H9 (cell line): ENCODE measurements at regions not wholly inside any gene's neighbourhood (a gene's known extent, or its start where the extent isn't known, plus 50 kb on each side); places are given as distances from the start of the nearest gene placed in this dataset.
A peak's percentile ranks its signal among the peaks of the same experiment; 100 is the strongest.

ENCODE experiments used
- DNase-seq: peaks from one replicate; pipeline ENCODE4 v3.0.0-alpha.2; 2017
- H2AFZ ChIP-seq: one replicate; pipeline ENCODE4 v1.6.1; 2013; ENCODE audit warnings: mild to moderate bottlenecking, low read length, control low read depth, moderate library complexity
- H2AK5ac ChIP-seq: 2 replicates; pipeline ENCODE4 v1.6.1; 2013; ENCODE audit warnings: low read length, control low read depth, mixed read lengths; ENCODE audit not compliant: insufficient read length
- H2BK120ac ChIP-seq: one replicate; pipeline ENCODE4 v1.6.1; 2013; ENCODE audit warnings: low read depth, mild to moderate bottlenecking, low read length, control low read depth, inconsistent platforms; ENCODE audit not compliant: poor library complexity, severe bottlenecking
- H2BK12ac ChIP-seq: 2 replicates; pipeline ENCODE4 v1.6.1; 2013; ENCODE audit warnings: low read length, control low read depth, mixed read lengths, low read depth; ENCODE audit not compliant: insufficient read length
- H2BK15ac ChIP-seq: 2 replicates; pipeline ENCODE4 v1.6.1; 2013; ENCODE audit warnings: low read depth, low read length, control low read depth
- H2BK20ac ChIP-seq: one replicate; pipeline ENCODE4 v1.6.1; 2013; ENCODE audit warnings: low read depth, mild to moderate bottlenecking, low read length, control low read depth, inconsistent platforms; ENCODE audit not compliant: poor library complexity, severe bottlenecking
- H2BK5ac ChIP-seq: 2 replicates; pipeline ENCODE4 v1.6.1; 2013; ENCODE audit warnings: low read length, control low read depth, mixed read lengths; ENCODE audit not compliant: insufficient read length
- H3K14ac ChIP-seq: 2 replicates; pipeline ENCODE4 v1.6.1; 2013; ENCODE audit warnings: low read length, control low read depth; ENCODE audit not compliant: insufficient read depth
- H3K18ac ChIP-seq: 2 replicates; pipeline ENCODE4 v1.6.1; 2013; ENCODE audit warnings: low read depth, mild to moderate bottlenecking, mixed read lengths, low read length, control low read depth; ENCODE audit not compliant: insufficient read length
- H3K23ac ChIP-seq: 2 replicates; pipeline ENCODE4 v1.6.1; 2013; ENCODE audit warnings: low read length, control low read depth, mixed read lengths, low read depth; ENCODE audit not compliant: insufficient read length
- H3K23me2 ChIP-seq: 2 replicates; pipeline ENCODE4 v1.6.1; 2013; ENCODE audit warnings: low read depth, mild to moderate bottlenecking, mixed read lengths, low read length, control low read depth; ENCODE audit not compliant: insufficient read length, poor library complexity, severe bottlenecking
- H3K27ac ChIP-seq: 2 replicates; pipeline ENCODE4 v1.5.1; 2013; ENCODE audit warnings: low read length, control low read depth, mixed read lengths, low read depth; ENCODE audit not compliant: insufficient read length
- H3K27me3 ChIP-seq: 2 replicates; pipeline ENCODE4 v1.6.1; 2013; ENCODE audit warnings: low read length, control low read depth, inconsistent platforms; ENCODE audit not compliant: insufficient read depth
- H3K4ac ChIP-seq: 2 replicates; pipeline ENCODE4 v1.6.1; 2013; ENCODE audit warnings: low read depth, mild to moderate bottlenecking, control low read depth, inconsistent platforms, low read length, moderate library complexity
- H3K4me1 ChIP-seq: 2 replicates; pipeline ENCODE4 v1.6.1; 2013; ENCODE audit warnings: low read length, control low read depth, inconsistent platforms; ENCODE audit not compliant: insufficient read depth
- H3K4me2 ChIP-seq: 2 replicates; pipeline ENCODE4 v1.6.1; 2013; ENCODE audit warnings: low read length, control low read depth, mixed read lengths; ENCODE audit not compliant: insufficient read length, insufficient read depth
- H3K56ac ChIP-seq: 2 replicates; pipeline ENCODE4 v1.6.1; 2013; ENCODE audit warnings: low read depth, mild to moderate bottlenecking, mixed read lengths, low read length, control low read depth; ENCODE audit not compliant: insufficient read length
- H3K79me1 ChIP-seq: 2 replicates; pipeline ENCODE4 v1.6.1; 2013; ENCODE audit warnings: low read depth, mild to moderate bottlenecking, moderate library complexity, low read length, control low read depth, inconsistent platforms; ENCODE audit not compliant: insufficient read depth, poor library complexity, severe bottlenecking
- H3K79me2 ChIP-seq: 2 replicates; pipeline ENCODE4 v1.6.1; 2013; ENCODE audit warnings: low read length, control low read depth, inconsistent platforms; ENCODE audit not compliant: insufficient read depth
- H3K9ac ChIP-seq: 2 replicates; pipeline ENCODE4 v1.6.1; 2013; ENCODE audit warnings: low read length, control low read depth, mixed read lengths; ENCODE audit not compliant: insufficient read length; ENCODE audit errors: extremely low read depth
- H3K9me3 ChIP-seq: one replicate; pipeline ENCODE4 v1.6.1; 2013; ENCODE audit warnings: low read depth, low read length, inconsistent platforms; ENCODE audit not compliant: control insufficient read depth
- H3T11ph ChIP-seq: one replicate; pipeline ENCODE4 v1.6.1; 2013; ENCODE audit warnings: mild to moderate bottlenecking, low read length, control low read depth, inconsistent platforms
- H4K20me1 ChIP-seq: one replicate; pipeline ENCODE4 v1.6.1; 2013; ENCODE audit not compliant: control insufficient read depth, insufficient read length, insufficient read depth
- H4K5ac ChIP-seq: 2 replicates; pipeline ENCODE4 v1.6.1; 2013; ENCODE audit warnings: low read depth, mild to moderate bottlenecking, mixed read lengths, low read length, control low read depth; ENCODE audit not compliant: insufficient read length
- H4K8ac ChIP-seq: replicated peaks from 2 replicates; pipeline ENCODE4 v1.6.1; 2013; ENCODE audit warnings: low read length, control low read depth, mixed read lengths, low read depth; ENCODE audit not compliant: insufficient read length
- H4K91ac ChIP-seq: 2 replicates; pipeline ENCODE4 v1.6.1; 2013; ENCODE audit warnings: low read depth, mild to moderate bottlenecking, moderate library complexity, mixed read lengths, low read length, control low read depth; ENCODE audit not compliant: insufficient read length
- H3K27ac Mint-ChIP-seq, 3 experiments: 2 replicates in 2 of 3; 3 replicates in 1 of 3; pipeline ENCODE4 v1.8.0; 2020 to 2021; ENCODE audit warnings: mixed read lengths in 3 of 3, mild to moderate bottlenecking in 1 of 3, moderate library complexity in 1 of 3
- H3K27me3 Mint-ChIP-seq: 2 replicates; pipeline ENCODE4 v1.8.0; 2021; ENCODE audit warnings: low read depth, mild to moderate bottlenecking, moderate library complexity, mixed read lengths
- H3K36me3 Mint-ChIP-seq, 3 experiments: 2 replicates in 2 of 3; 3 replicates in 1 of 3; pipeline ENCODE4 v1.8.0; 2020 to 2021; ENCODE audit warnings: low read depth in 3 of 3, mixed read lengths in 3 of 3; ENCODE audit not compliant: insufficient read depth in 1 of 3
- H3K4me1 Mint-ChIP-seq, 2 experiments: 2 replicates each; pipeline ENCODE4 v1.8.0; 2020; ENCODE audit warnings: mixed read lengths in 2 of 2
- H3K4me3 Mint-ChIP-seq, 2 experiments: 2 replicates in 1 of 2; 3 replicates in 1 of 2; pipeline ENCODE4 v1.8.0; 2020 to 2021; ENCODE audit warnings: mild to moderate bottlenecking in 2 of 2, mixed read lengths in 2 of 2, moderate library complexity in 1 of 2
- H3K9me3 Mint-ChIP-seq, 2 experiments: 2 replicates in 1 of 2; 3 replicates in 1 of 2; pipeline ENCODE4 v1.8.0; 2020; ENCODE audit warnings: mild to moderate bottlenecking in 2 of 2, mixed read lengths in 2 of 2, moderate library complexity in 1 of 2
- CTCF ChIP-seq: fragments of 200-600 bp; sonication (generic); conservative IDR thresholded peaks from 3 replicates; pipeline ENCODE4 v1.8.0; 2021; ENCODE audit warnings: antibody characterized with exemption, mild to moderate bottlenecking
- WGBS: extraction: QIAGEN DNeasy Blood & Tissue Kit; methylation state at CpG from one replicate; pipeline ENCODE4 v1.1.7; 2013; ENCODE audit warnings: missing lambda C conversion rate, low lambda C conversion rate, mixed read lengths; ENCODE audit not compliant: insufficient read length; ENCODE audit errors: extremely low coverage; 5-methylcytosine and 5-hydroxymethylcytosine counted together

GRCh38 chr2:120892967-120893667 is 157.4 kb downstream of the GLI2 start:
- no peak for TF ChIP-seq CTCF
- Histone ChIP-seq H2AK5ac (no peak overlapping the region), H2BK120ac (no peak overlapping the region), H3K27ac (no peak overlapping the region), H2BK15ac (no peak overlapping the region), H3K23me2 (no peaks in the 10 kb centered on the region), H3K14ac (no peak overlapping the region), H3K56ac (no peak overlapping the region), H4K91ac (no peak overlapping the region), H3K9ac (no peak overlapping the region), H2BK12ac (no peak overlapping the region), H3K4me1 (peaks cover 5% of the 10 kb centered on the region; the same call in 1 of the 2 replicates), H4K5ac (no peak overlapping the region), H3K9me3 (no peaks in the 10 kb centered on the region), H3K79me2 (peaks cover 1% of the 10 kb centered on the region; the same call in 1 of the 2 replicates), H3K23ac (no peak overlapping the region), H4K8ac (no peak overlapping the region), H2BK5ac (no peak overlapping the region), H4K20me1 (no peaks in the 10 kb centered on the region), H2AFZ (no peak overlapping the region), H3T11ph (no peak overlapping the region), H3K4ac (no peak overlapping the region), H3K4me2 (no peak overlapping the region), H2BK20ac (no peak overlapping the region), H3K79me1 (peaks cover 4% of the 10 kb centered on the region), H3K18ac (no peak overlapping the region), H3K27me3 (no peaks in the 10 kb centered on the region)
- Mint-ChIP-seq H3K9me3 (no peaks in the 10 kb centered on the region), H3K4me3 (peak overlapping the region; percentile 21 to 65), H3K27ac (peak overlapping the region; percentile 35 to 92 (median 92)), H3K27me3 (no peaks in the 10 kb centered on the region; the same call in 1 of the 2 replicates), H3K4me1 (peaks cover 55 to 75% of the 10 kb centered on the region in 2 experiments), H3K36me3 (peaks cover 10 to 16% (median 10%) of the 10 kb centered on the region in 3 experiments; a peak in 6 of 7 replicates)
- no peak for DNase-seq
- WGBS = no CpG with 5 or more reads among the region's 11 CpGs
